ENCODE measurements at regions not wholly inside any gene's neighbourhood (a gene's known extent, or its start where the extent isn't known, plus 50 kb on each side); places are given as distances from the start of the nearest gene placed in this dataset.
"Not testable (repeated sequence)": the region's sequence is repeated elsewhere in the genome, so short reads cannot be mapped to it uniquely, and the experiment has no call there.

GRCh38 chr4:141548791-141549190 lies 87.6 kb upstream of the IL15 start:
- ChIA-PET CTCF (interaction anchor here (0.6 kb wide), 2 partner anchors 65 to 1501 kb away, joined by 3 to 5 read pairs; no protein-coding TSS in a partner anchor), POLR2A (no interaction called here)
- H3K36me3 Mint-ChIP-seq (ENCODE audit: low read depth), result no peaks in the 10 kb centered on the region
- H3K27ac Mint-ChIP-seq, result no peak overlapping the region
- H3K4me3 Mint-ChIP-seq, result no peak overlapping the region
- no peaks in the 10 kb centered on the region for H3K4me1 Mint-ChIP-seq
- no peaks in the 10 kb centered on the region for H3K27me3 Mint-ChIP-seq
- DNase-seq, result no peak
- no peaks in the 10 kb centered on the region for H3K9me3 Mint-ChIP-seq

GRCh38 chr4:141560056-141560455 lies 76.3 kb upstream of the IL15 start:
- H3K9me3 Mint-ChIP-seq, result no peaks in the 10 kb centered on the region
- no peak for DNase-seq
- H3K27me3 Mint-ChIP-seq, result no peaks in the 10 kb centered on the region
- H3K4me1 Mint-ChIP-seq, result no peaks in the 10 kb centered on the region
- no peak overlapping the region for H3K27ac Mint-ChIP-seq
- H3K4me3 Mint-ChIP-seq, result no peak overlapping the region
- ChIA-PET CTCF (no interaction called here), POLR2A (no interaction called here)
- no peaks in the 10 kb centered on the region for H3K36me3 Mint-ChIP-seq (ENCODE audit: low read depth)

- no peaks in the 10 kb centered on the region for H3K36me3 Mint-ChIP-seq (ENCODE audit: low read depth)
- H3K4me3 Mint-ChIP-seq, result no peak overlapping the region
- ChIA-PET POLR2A (no interaction called here), CTCF (no interaction called here)
- H3K9me3 Mint-ChIP-seq, result no peaks in the 10 kb centered on the region
- no peaks in the 10 kb centered on the region for H3K4me1 Mint-ChIP-seq
- no peak for DNase-seq
- no peaks in the 10 kb centered on the region for H3K27me3 Mint-ChIP-seq
- no peak overlapping the region for H3K27ac Mint-ChIP-seq
Measured at GRCh38 chr4:141562649-141563048, 73.7 kb upstream of the IL15 start.

GRCh38 chr4:141563723-141564122 lies 72.7 kb upstream of the IL15 start:
- Mint-ChIP-seq H3K36me3 (ENCODE audit: low read depth) (no peaks in the 10 kb centered on the region), H3K4me3 (no peak overlapping the region), H3K27me3 (no peaks in the 10 kb centered on the region), H3K4me1 (no peaks in the 10 kb centered on the region), H3K9me3 (no peaks in the 10 kb centered on the region), H3K27ac (no peak overlapping the region)
- no peak for DNase-seq
- POLR2A ChIA-PET, result no interaction called here
- CTCF ChIA-PET, result no interaction called here

- H3K36me3 Mint-ChIP-seq (ENCODE audit: low read depth); DNase-seq; POLR2A ChIA-PET; H3K27ac Mint-ChIP-seq; H3K27me3 Mint-ChIP-seq; H3K9me3 Mint-ChIP-seq; H3K4me1 Mint-ChIP-seq; H3K4me3 Mint-ChIP-seq; CTCF ChIA-PET: not testable (repeated sequence)
Measured at GRCh38 chr4:141564961-141565360, 71.4 kb upstream of the IL15 start.

GRCh38 chr4:141565379-141566089 lies 70.8 kb upstream of the IL15 start:
- Mint-ChIP-seq H3K4me3 (no peak overlapping the region), H3K4me1 (no peaks in the 10 kb centered on the region), H3K9me3 (no peaks in the 10 kb centered on the region), H3K27me3 (no peaks in the 10 kb centered on the region), H3K27ac (no peak overlapping the region), H3K36me3 (ENCODE audit: low read depth) (no peaks in the 10 kb centered on the region)
- CTCF ChIA-PET, result no interaction called here
- no peak for DNase-seq
- POLR2A ChIA-PET, result no interaction called here

- CTCF ChIA-PET, result no interaction called here
- Mint-ChIP-seq H3K27ac (no peak overlapping the region), H3K4me3 (no peak overlapping the region), H3K4me1 (no peaks in the 10 kb centered on the region), H3K27me3 (no peaks in the 10 kb centered on the region), H3K9me3 (no peaks in the 10 kb centered on the region), H3K36me3 (ENCODE audit: low read depth) (no peaks in the 10 kb centered on the region)
- POLR2A ChIA-PET, result no interaction called here
- no peak for DNase-seq
Measured at GRCh38 chr4:141567326-141567915, 69.0 kb upstream of the IL15 start.

GRCh38 chr4:141569141-141569540 lies 67.2 kb upstream of the IL15 start:
- Mint-ChIP-seq H3K27me3 (no peaks in the 10 kb centered on the region), H3K4me3 (no peak overlapping the region), H3K4me1 (no peaks in the 10 kb centered on the region), H3K36me3 (ENCODE audit: low read depth) (no peaks in the 10 kb centered on the region), H3K27ac (no peak overlapping the region), H3K9me3 (no peaks in the 10 kb centered on the region)
- POLR2A ChIA-PET, result no interaction called here
- CTCF ChIA-PET, result no interaction called here
- no peak for DNase-seq

GRCh38 chr4:141570290-141570689 lies 66.1 kb upstream of the IL15 start:
- H3K9me3 Mint-ChIP-seq, result no peaks in the 10 kb centered on the region
- no peak overlapping the region for H3K27ac Mint-ChIP-seq
- no peak overlapping the region for H3K4me3 Mint-ChIP-seq
- POLR2A ChIA-PET, result no interaction called here
- CTCF ChIA-PET, result no interaction called here
- H3K4me1 Mint-ChIP-seq, result no peaks in the 10 kb centered on the region
- H3K27me3 Mint-ChIP-seq, result no peaks in the 10 kb centered on the region
- no peaks in the 10 kb centered on the region for H3K36me3 Mint-ChIP-seq (ENCODE audit: low read depth)
- DNase-seq, result no peak

- no peaks in the 10 kb centered on the region for H3K4me1 Mint-ChIP-seq
- no peaks in the 10 kb centered on the region for H3K36me3 Mint-ChIP-seq (ENCODE audit: low read depth)
- CTCF ChIA-PET, result no interaction called here
- POLR2A ChIA-PET, result no interaction called here
- no peaks in the 10 kb centered on the region for H3K9me3 Mint-ChIP-seq
- no peak overlapping the region for H3K27ac Mint-ChIP-seq
- no peak for DNase-seq
- no peak overlapping the region for H3K4me3 Mint-ChIP-seq
- no peaks in the 10 kb centered on the region for H3K27me3 Mint-ChIP-seq
Measured at GRCh38 chr4:141571362-141571761, 65.0 kb upstream of the IL15 start.

- DNase-seq, result no peak
- ChIA-PET POLR2A (no interaction called here), CTCF (no interaction called here)
- Mint-ChIP-seq H3K4me3 (no peak overlapping the region), H3K9me3 (no peaks in the 10 kb centered on the region), H3K4me1 (no peaks in the 10 kb centered on the region), H3K36me3 (ENCODE audit: low read depth) (no peaks in the 10 kb centered on the region), H3K27ac (no peak overlapping the region), H3K27me3 (no peaks in the 10 kb centered on the region)
Measured at GRCh38 chr4:141571793-141572192, 64.6 kb upstream of the IL15 start.

- Mint-ChIP-seq H3K4me3 (no peak overlapping the region), H3K27me3 (no peaks in the 10 kb centered on the region), H3K9me3 (no peaks in the 10 kb centered on the region), H3K27ac (no peak overlapping the region), H3K36me3 (ENCODE audit: low read depth) (no peaks in the 10 kb centered on the region), H3K4me1 (no peaks in the 10 kb centered on the region)
- ChIA-PET CTCF (interaction anchor here (0.7 to 1.2 kb wide), 2 partner anchors 13 to 279 kb away, joined by 3 to 6 read pairs; no protein-coding TSS in a partner anchor), POLR2A (interaction anchor here (0.7 kb wide), 1 partner anchor 510 kb away, joined by 5 read pairs; no protein-coding TSS in a partner anchor)
- DNase-seq, result no peak
Measured at GRCh38 chr4:141573678-141574077, 62.7 kb upstream of the IL15 start.

GRCh38 chr4:141575884-141576283 lies 60.5 kb upstream of the IL15 start:
- no peaks in the 10 kb centered on the region for H3K36me3 Mint-ChIP-seq (ENCODE audit: low read depth)
- DNase-seq, result no peak
- CTCF ChIA-PET, result interaction anchor here (0.6 kb wide), 1 partner anchor 106 kb away, joined by 3 read pairs; no protein-coding TSS in a partner anchor
- no peaks in the 10 kb centered on the region for H3K4me1 Mint-ChIP-seq
- POLR2A ChIA-PET, result no interaction called here
- no peak overlapping the region for H3K27ac Mint-ChIP-seq
- no peak overlapping the region for H3K4me3 Mint-ChIP-seq
- H3K27me3 Mint-ChIP-seq, result no peaks in the 10 kb centered on the region
- H3K9me3 Mint-ChIP-seq, result no peaks in the 10 kb centered on the region

- Mint-ChIP-seq H3K36me3 (ENCODE audit: low read depth) (no peaks in the 10 kb centered on the region), H3K27ac (no peak overlapping the region)
- POLR2A ChIA-PET, result no interaction called here
Measured at GRCh38 chr4:141576585-141577110, 59.7 kb upstream of the IL15 start.

More at GRCh38 chr4:141576585-141577110, 59.7 kb upstream of the IL15 start:
- Mint-ChIP-seq H3K4me3 (no peak overlapping the region), H3K4me1 (no peaks in the 10 kb centered on the region), H3K27me3 (no peaks in the 10 kb centered on the region), H3K9me3 (no peaks in the 10 kb centered on the region)
- CTCF ChIA-PET, result no interaction called here
- no peak for DNase-seq

Measured in activated CD4-positive, alpha-beta T cell treated with anti-CD3 and anti-CD28 coated beads, Interleukin-2, amount 10 ng/mL, durations not matched to agents 7 days and 5 days (primary cell).